Lung (tissue), 11 donors: ENCODE measurements at regions not wholly inside any gene's neighbourhood (a gene's known extent, or its start where the extent isn't known, plus 50 kb on each side); places are given as distances from the start of the nearest gene placed in this dataset.

ENCODE experiments used
- ATAC-seq: fragments of 200-7000 bp; cut with Tn5 transposase; one replicate; pipeline ENCODE4 v1.9.1; 2020; ENCODE audit warnings: moderate number of reproducible peaks; ENCODE audit not compliant: insufficient read depth, low FRiP score
- DNase-seq, 3 donors: peaks; one replicate each; pipeline ENCODE4 v3.0.0-alpha.2; 2013 to 2017
- H3K27ac ChIP-seq, 2 donors: one replicate each; pipeline ENCODE4 v1.5.1; 2013; ENCODE audit warnings: mild to moderate bottlenecking in 2 of 2, moderate library complexity in 2 of 2, control low read depth in 1 of 2, inconsistent platforms in 1 of 2, low read depth in 1 of 2, low read length in 1 of 2
- H3K27me3 ChIP-seq, 3 donors: one replicate each; pipeline ENCODE4 v1.5.1; 2013; ENCODE audit warnings: low read length in 2 of 3; ENCODE audit not compliant: control insufficient read depth in 3 of 3, insufficient read depth in 3 of 3
- H3K36me3 ChIP-seq, 4 donors: one replicate each; pipeline ENCODE4 v1.5.1; 2013; ENCODE audit warnings: low read length in 4 of 4, mild to moderate bottlenecking in 1 of 4, moderate library complexity in 1 of 4; ENCODE audit not compliant: control insufficient read depth in 4 of 4, insufficient read depth in 4 of 4
- H3K4me1 ChIP-seq, 5 donors: one replicate each; pipeline ENCODE4 v1.5.1; 2013; ENCODE audit warnings: low read length in 5 of 5, mild to moderate bottlenecking in 2 of 5, moderate library complexity in 1 of 5; ENCODE audit not compliant: control insufficient read depth in 5 of 5, insufficient read depth in 5 of 5
- H3K4me3 ChIP-seq: one replicate; pipeline ENCODE4 v1.5.1; 2013; ENCODE audit warnings: mild to moderate bottlenecking, control low read depth, moderate library complexity
- H3K9ac ChIP-seq, 2 donors: one replicate each; pipeline ENCODE4 v1.5.1; 2013; ENCODE audit warnings: low read length in 2 of 2, control low read depth in 1 of 2; ENCODE audit not compliant: insufficient read depth in 1 of 2
- H3K9me3 ChIP-seq, 4 donors: one replicate each; pipeline ENCODE4 v1.5.1; 2013; ENCODE audit warnings: low read length in 3 of 4, mild to moderate bottlenecking in 1 of 4, moderate library complexity in 1 of 4; ENCODE audit not compliant: control insufficient read depth in 4 of 4, insufficient read depth in 3 of 4
- WGBS, 2 donors: extraction: QIAGEN DNeasy Blood & Tissue Kit; methylation state at CpG; one replicate each; pipeline ENCODE4 v1.1.7; 2013; 5-methylcytosine and 5-hydroxymethylcytosine counted together
- TF ChIP-seq, protein P1 (sequence below): IDR thresholded peaks from 2 replicates; pipeline ENCODE4 v1.5.1; 2012; ENCODE audit warnings: mild to moderate bottlenecking; ENCODE audit errors: control extremely low read depth, extremely low read depth
- donor health status: control.
- donor health status: control.
- donor health status: Bipolar disorder and iron deficiency.
- donor health status: healthy.
- donor health status: DM: yes; HTN: yes; CAD: no.

DNA sequence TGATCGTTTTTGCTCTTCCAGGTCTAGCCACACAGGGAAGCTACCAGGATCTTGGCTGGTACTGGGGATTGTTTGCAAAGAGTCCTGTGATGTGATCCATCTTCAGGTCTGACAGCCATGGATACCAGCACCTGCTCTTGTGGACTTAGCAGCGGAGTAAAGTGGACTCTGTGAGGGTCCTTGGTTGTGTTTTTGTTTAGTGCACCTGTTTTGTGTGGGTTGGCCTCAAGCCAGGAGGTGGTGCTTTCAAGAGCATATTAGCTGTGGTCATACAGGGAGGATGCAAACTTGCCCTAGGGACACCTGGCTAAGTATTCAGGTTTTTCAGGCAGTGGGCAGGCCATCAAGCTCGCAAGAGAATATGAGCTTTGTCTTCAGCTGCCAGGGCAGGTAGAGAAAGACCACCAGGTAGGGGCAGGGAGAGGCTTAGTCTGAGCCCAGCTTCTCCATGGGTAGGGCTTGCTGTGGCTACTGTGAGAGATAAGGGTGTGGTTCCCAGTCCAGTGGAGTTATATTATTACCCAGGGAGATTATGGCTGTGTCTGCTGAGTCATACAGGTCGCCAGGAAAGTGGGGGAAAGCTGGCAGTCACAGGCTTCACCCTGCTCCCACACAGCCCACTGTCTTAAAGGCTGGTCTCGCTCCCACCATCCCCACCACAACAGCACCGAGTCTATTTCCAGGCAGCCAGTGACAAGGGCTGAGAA lies 293.7 kb downstream of the PCDH18 start:
- DNase-seq (no peak), ATAC-seq (no peak)
- Histone ChIP-seq H3K4me1 (no peaks in the 10 kb centered on the region), H3K9me3 (peaks cover 0 to 3% (median 0%) of the 10 kb centered on the region in 4 donors), H3K9ac (no peak overlapping the region), H3K27me3 (no peaks in the 10 kb centered on the region), H3K36me3 (no peaks in the 10 kb centered on the region), H3K27ac (no peak overlapping the region), H3K4me3 (no peak overlapping the region)
- 66 to 80% methylated on average over 6 of the region's 6 CpGs for WGBS, 2 donors
- TF ChIP-seq, protein P1, sequence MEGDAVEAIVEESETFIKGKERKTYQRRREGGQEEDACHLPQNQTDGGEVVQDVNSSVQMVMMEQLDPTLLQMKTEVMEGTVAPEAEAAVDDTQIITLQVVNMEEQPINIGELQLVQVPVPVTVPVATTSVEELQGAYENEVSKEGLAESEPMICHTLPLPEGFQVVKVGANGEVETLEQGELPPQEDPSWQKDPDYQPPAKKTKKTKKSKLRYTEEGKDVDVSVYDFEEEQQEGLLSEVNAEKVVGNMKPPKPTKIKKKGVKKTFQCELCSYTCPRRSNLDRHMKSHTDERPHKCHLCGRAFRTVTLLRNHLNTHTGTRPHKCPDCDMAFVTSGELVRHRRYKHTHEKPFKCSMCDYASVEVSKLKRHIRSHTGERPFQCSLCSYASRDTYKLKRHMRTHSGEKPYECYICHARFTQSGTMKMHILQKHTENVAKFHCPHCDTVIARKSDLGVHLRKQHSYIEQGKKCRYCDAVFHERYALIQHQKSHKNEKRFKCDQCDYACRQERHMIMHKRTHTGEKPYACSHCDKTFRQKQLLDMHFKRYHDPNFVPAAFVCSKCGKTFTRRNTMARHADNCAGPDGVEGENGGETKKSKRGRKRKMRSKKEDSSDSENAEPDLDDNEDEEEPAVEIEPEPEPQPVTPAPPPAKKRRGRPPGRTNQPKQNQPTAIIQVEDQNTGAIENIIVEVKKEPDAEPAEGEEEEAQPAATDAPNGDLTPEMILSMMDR = no peak

DNA sequence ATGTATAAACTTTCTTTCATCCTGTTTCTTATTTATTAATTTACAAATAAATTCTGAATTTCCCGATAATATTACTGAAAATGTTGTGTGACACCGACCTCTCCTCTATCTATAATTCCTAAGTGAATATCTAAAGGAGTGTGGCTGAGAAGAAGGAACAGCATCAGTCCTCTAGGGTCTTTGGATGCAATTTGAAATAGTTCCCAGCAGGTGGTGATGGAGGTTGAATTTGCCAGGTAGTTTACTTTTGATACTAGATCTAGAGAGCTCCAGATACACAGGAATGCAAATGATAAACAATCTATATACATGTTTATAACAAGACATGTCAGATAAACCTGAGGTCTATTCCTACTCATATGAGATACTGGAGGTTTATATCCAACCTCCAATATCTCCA lies 305.4 kb downstream of the PCDH18 start:
- TF ChIP-seq, protein P1 = no peak
- Histone ChIP-seq H3K36me3 (no peaks in the 10 kb centered on the region), H3K27ac (no peak overlapping the region), H3K4me1 (peaks cover 0 to 2% (median 0%) of the 10 kb centered on the region in 5 donors), H3K27me3 (no peaks in the 10 kb centered on the region), H3K9ac (no peak overlapping the region), H3K9me3 (peaks cover 0 to 4% (median 0%) of the 10 kb centered on the region in 4 donors), H3K4me3 (no peak overlapping the region)
- 61 to 74% methylated on average over 2 of the region's 2 CpGs for WGBS, 2 donors
- DNase-seq = no peak
- no peak for ATAC-seq

DNA sequence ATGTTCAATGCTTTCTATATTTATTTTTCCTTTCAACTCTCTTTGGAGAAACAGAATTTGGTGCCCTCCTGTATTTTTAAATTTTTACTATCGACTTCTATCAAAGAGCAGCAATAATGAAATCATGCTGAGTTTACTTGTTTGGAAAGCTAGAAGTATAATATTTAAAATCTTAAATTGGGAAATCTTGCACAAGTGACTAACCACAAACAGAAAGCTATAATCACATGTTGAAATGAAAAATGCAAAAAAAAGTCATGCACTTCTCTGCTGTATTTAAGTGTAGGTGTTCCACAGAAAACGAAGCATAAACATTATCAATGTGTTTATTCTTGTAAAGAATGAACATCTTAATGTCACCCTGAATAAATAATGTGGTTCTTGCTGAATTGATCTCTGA lies 306.1 kb downstream of the PCDH18 start:
- Histone ChIP-seq H3K4me3 (no peak overlapping the region), H3K9me3 (peaks cover 0 to 4% (median 0%) of the 10 kb centered on the region in 4 donors), H3K36me3 (no peaks in the 10 kb centered on the region), H3K4me1 (peaks cover 0 to 2% (median 0%) of the 10 kb centered on the region in 5 donors), H3K9ac (no peak overlapping the region), H3K27me3 (no peaks in the 10 kb centered on the region), H3K27ac (no peak overlapping the region)
- no peak for ATAC-seq
- no peak for DNase-seq
- 63 to 79% methylated on average over 2 of the region's 2 CpGs for WGBS, 2 donors
- TF ChIP-seq, protein P1 = no peak
